ENCODE measurements at regions not wholly inside any gene's neighbourhood (a gene's known extent, or its start where the extent isn't known, plus 50 kb on each side); places are given as distances from the start of the nearest gene placed in this dataset.

GRCh38 chr11:57120192-57120965 is 61.4 kb upstream of the LRRC55 start:
- Mint-ChIP-seq H3K4me1 (no peaks in the 10 kb centered on the region), H3K9me3 (no peaks in the 10 kb centered on the region), H3K36me3 (ENCODE audit: low read depth) (no peaks in the 10 kb centered on the region), H3K27me3 (peaks cover 15% of the 10 kb centered on the region), H3K4me3 (no peak overlapping the region), H3K27ac (no peak overlapping the region)
- CTCF ChIA-PET: no interaction called here
- DNase-seq: no peak
- POLR2A ChIA-PET: no interaction called here

DNA sequence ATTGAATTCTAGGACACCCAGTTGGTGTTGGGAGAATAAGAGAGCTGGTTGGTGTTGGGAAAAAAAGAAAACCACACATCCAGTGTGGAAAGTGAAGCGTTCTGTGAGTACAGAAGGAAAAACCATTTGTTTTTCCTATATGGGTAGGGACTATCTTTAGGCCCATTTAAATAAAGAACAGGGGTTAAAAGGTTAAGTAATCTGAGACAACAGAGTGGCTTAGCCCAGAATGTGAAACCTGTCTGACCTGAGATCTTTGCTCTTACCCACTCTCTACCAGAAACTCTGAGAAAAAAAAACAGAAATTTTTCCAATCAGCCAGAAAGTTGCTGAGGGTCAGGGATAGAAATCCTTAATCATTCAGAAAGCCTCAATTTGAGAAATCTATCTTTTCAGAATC is 59.8 kb upstream of the LRRC55 start:
- Mint-ChIP-seq H3K4me1 (no peaks in the 10 kb centered on the region), H3K36me3 (ENCODE audit: low read depth) (no peaks in the 10 kb centered on the region), H3K27ac (no peak overlapping the region), H3K9me3 (no peaks in the 10 kb centered on the region), H3K27me3 (peaks cover 18% of the 10 kb centered on the region), H3K4me3 (no peak overlapping the region)
- DNase-seq: no peak
- ChIA-PET CTCF (no interaction called here), POLR2A (no interaction called here)

- Mint-ChIP-seq H3K4me3 (no peak overlapping the region), H3K4me1 (no peaks in the 10 kb centered on the region), H3K9me3 (no peaks in the 10 kb centered on the region), H3K27me3 (peaks cover 22% of the 10 kb centered on the region), H3K27ac (no peak overlapping the region), H3K36me3 (ENCODE audit: low read depth) (no peaks in the 10 kb centered on the region)
- no peak for DNase-seq
- CTCF ChIA-PET: no interaction called here
- POLR2A ChIA-PET: no interaction called here
Measured at GRCh38 chr11:57123590-57123989, 58.2 kb upstream of the LRRC55 start.

DNA sequence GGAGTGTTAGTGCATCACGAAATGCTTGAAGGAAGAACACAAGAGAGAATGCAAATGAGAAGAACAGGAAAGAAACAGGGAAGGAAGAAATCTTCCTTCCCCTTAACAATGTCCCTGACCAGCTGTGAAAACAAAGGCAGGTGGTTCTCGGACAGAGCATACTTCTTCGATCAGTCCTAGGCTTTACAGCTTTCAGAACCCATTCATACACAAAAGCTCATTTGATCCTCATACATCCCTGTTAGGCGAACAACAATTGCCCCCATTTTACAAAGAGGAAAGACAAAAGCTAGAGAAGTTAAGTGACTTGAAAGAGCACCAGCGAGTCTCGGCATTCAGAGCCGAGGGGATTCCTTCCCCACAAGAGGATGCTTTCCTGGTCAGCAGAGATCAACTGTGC is 57.2 kb upstream of the LRRC55 start:
- Mint-ChIP-seq H3K9me3 (no peaks in the 10 kb centered on the region), H3K4me1 (no peaks in the 10 kb centered on the region), H3K36me3 (ENCODE audit: low read depth) (no peaks in the 10 kb centered on the region), H3K4me3 (no peak overlapping the region), H3K27ac (no peak overlapping the region), H3K27me3 (peaks cover 22% of the 10 kb centered on the region)
- no peak for DNase-seq
- ChIA-PET CTCF (no interaction called here), POLR2A (no interaction called here)

DNA sequence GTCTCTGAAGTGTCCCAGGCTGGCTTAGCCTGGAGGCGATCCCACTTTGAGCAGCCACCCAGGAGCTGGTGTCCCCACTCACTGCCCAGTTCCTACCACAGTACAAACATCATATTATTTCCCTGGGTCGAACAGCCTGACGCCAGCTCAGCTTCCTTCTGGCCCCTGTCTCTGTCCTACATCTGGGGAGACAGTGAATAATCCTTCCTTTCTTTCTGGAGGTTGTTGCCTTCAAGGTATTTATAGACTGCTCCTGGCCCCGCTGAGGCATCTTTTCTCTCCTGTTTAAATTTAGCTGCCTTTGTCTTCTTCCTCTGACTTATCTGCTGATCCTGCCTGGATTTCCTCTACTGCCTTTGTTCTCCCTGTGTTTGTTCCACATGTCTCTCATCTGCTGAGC is 56.8 kb upstream of the LRRC55 start:
- CTCF ChIA-PET: no interaction called here
- H3K4me1 Mint-ChIP-seq: no peaks in the 10 kb centered on the region
- no peak for DNase-seq
- H3K9me3 Mint-ChIP-seq: no peaks in the 10 kb centered on the region
- H3K36me3 Mint-ChIP-seq (ENCODE audit: low read depth): no peaks in the 10 kb centered on the region
- H3K27ac Mint-ChIP-seq: no peak overlapping the region
- no peak overlapping the region for H3K4me3 Mint-ChIP-seq
- peaks cover 22% of the 10 kb centered on the region for H3K27me3 Mint-ChIP-seq
- POLR2A ChIA-PET: no interaction called here

DNA sequence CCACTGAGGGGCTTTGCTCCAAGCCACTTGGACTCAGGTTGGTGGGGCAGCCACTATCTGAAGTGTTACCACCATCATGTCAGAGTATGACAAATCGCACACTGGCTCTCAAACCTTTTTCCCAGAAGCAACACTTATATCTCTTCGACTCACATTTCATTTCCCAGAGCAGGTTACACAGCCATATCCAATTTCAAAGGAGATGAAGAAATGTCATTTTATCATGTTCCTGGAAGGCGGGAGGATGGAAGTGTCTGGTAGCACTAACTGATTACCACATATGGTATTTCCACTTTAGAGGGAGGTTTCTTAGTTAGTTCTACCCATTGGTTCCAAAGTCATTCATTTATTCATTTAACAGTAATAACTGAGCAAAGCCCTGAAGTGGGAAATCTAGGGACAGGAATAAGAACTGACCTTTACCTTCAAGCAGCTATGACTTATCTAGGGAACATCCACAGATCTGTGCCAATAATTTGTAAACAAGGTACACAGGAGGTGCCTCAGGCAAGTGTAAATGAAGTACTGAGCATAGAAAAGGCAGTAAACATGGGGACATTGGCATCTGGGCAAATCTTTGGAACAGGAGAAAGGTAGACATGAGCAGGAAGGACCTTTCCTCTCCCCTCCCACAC is 54.9 kb upstream of the LRRC55 start:
- H3K27me3 Mint-ChIP-seq: peaks cover 24% of the 10 kb centered on the region
- no peaks in the 10 kb centered on the region for H3K4me1 Mint-ChIP-seq
- H3K4me3 Mint-ChIP-seq: no peak overlapping the region
- H3K36me3 Mint-ChIP-seq (ENCODE audit: low read depth): no peaks in the 10 kb centered on the region
- CTCF ChIA-PET: no interaction called here
- POLR2A ChIA-PET: no interaction called here
- no peak for DNase-seq
- H3K27ac Mint-ChIP-seq: no peak overlapping the region
- no peaks in the 10 kb centered on the region for H3K9me3 Mint-ChIP-seq

DNA sequence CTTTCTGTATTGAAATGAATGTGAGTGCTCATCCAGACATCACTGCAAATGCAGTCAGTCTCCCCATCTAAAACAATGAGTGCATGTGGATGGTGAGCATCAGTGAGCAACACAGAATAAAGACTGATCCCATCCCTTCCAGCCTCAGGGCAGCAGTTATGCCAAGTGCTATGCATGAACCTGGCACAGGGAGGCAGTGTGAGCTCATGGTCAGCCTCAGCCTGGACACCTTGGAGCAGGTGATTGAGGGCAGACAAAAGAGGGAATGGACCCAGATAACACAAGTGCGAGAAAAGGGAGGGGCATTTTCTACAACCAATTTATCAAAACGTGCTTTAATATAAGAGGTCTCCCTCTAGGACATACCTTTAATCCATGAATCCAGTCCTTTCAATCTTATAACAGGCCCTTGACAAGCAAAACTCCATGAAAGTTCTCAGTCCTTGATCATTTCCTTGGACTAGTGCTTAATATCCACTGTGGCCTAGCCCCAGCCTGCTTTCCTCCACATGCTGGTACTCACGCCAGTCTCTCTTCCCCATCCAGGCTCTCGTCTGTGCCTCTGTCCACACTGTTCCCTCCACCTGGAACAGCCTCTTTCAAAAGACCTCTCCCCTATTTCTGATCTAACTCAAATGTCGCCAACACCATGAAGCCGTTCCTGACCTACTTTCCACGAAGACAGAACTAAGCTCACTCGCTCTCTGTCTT is 50.5 kb upstream of the LRRC55 start:
- H3K27me3 Mint-ChIP-seq: peaks cover 9% of the 10 kb centered on the region
- ChIA-PET POLR2A (interaction anchor here (0.5 kb wide), 1 partner anchor 1745 kb away, joined by 7 read pairs; no protein-coding TSS in a partner anchor), CTCF (no interaction called here)
- no peaks in the 10 kb centered on the region for H3K9me3 Mint-ChIP-seq
- no peak overlapping the region for H3K4me3 Mint-ChIP-seq
- H3K27ac Mint-ChIP-seq: no peak overlapping the region
- H3K4me1 Mint-ChIP-seq: no peaks in the 10 kb centered on the region
- H3K36me3 Mint-ChIP-seq (ENCODE audit: low read depth): no peaks in the 10 kb centered on the region
- DNase-seq: no peak
